ENCODE measurements at regions not wholly inside any gene's neighbourhood (a gene's known extent, or its start where the extent isn't known, plus 50 kb on each side); places are given as distances from the start of the nearest gene placed in this dataset.

GRCh38 chr13:71117920-71118319 is 749.1 kb downstream of the DACH1 start:
- Mint-ChIP-seq H3K4me3 (no peak overlapping the region), H3K27ac (no peak overlapping the region), H3K36me3 (ENCODE audit: low read depth) (no peaks in the 10 kb centered on the region), H3K4me1 (peaks cover 2% of the 10 kb centered on the region), H3K27me3 (ENCODE audit: insufficient read depth) (peaks cover 7% of the 10 kb centered on the region), H3K9me3 (no peaks in the 10 kb centered on the region)
- Histone ChIP-seq H3K27me3 (ENCODE audit: control insufficient read depth, insufficient read depth, low read length, poor library complexity, severe bottlenecking) (peaks cover 27% of the 10 kb centered on the region), H3K9ac (ENCODE audit: extremely low read depth, low read length, poor library complexity, severe bottlenecking) (no peak overlapping the region), H3K36me3 (ENCODE audit: control insufficient read depth, insufficient read depth, low read length) (no peaks in the 10 kb centered on the region), H3K27ac (ENCODE audit: low read depth, low read length) (no peak overlapping the region), H3K9me3 (ENCODE audit: control insufficient read depth, low read length) (no peaks in the 10 kb centered on the region), H3K4me1 (ENCODE audit: control insufficient read depth, insufficient read depth, low read length) (no peaks in the 10 kb centered on the region), H3K4me3 (ENCODE audit: low read length) (no peak overlapping the region)
- TF ChIP-seq CTCF (conservative IDR thresholded peaks at IDR 0.05), result no peak
- no peak for DNase-seq

GRCh38 chr13:71115301-71115700 is 751.7 kb downstream of the DACH1 start:
- Mint-ChIP-seq H3K27ac (no peak overlapping the region), H3K4me1 (peaks cover 2% of the 10 kb centered on the region), H3K9me3 (no peaks in the 10 kb centered on the region), H3K4me3 (no peak overlapping the region), H3K36me3 (ENCODE audit: low read depth) (no peaks in the 10 kb centered on the region), H3K27me3 (ENCODE audit: insufficient read depth) (peaks cover 8% of the 10 kb centered on the region)
- no peak for TF ChIP-seq CTCF (conservative IDR thresholded peaks at IDR 0.05)
- peaks cover 36% of the 10 kb centered on the region for H3K27me3 ChIP-seq (ENCODE audit: control insufficient read depth, insufficient read depth, low read length, poor library complexity, severe bottlenecking)
- no peak overlapping the region for H3K27ac ChIP-seq (ENCODE audit: low read depth, low read length)
- DNase-seq, result no peak
- H3K36me3 ChIP-seq (ENCODE audit: control insufficient read depth, insufficient read depth, low read length), result no peaks in the 10 kb centered on the region
- WGBS, 2 experiments (ENCODE audit: insufficient coverage in 1 of 2, insufficient read length in 1 of 2), result 76 to 78% methylated on average over 3 to 5 of the region's 5 CpGs
- H3K9me3 ChIP-seq (ENCODE audit: control insufficient read depth, low read length), result no peaks in the 10 kb centered on the region
- H3K9ac ChIP-seq (ENCODE audit: extremely low read depth, low read length, poor library complexity, severe bottlenecking), result no peak overlapping the region
- no peaks in the 10 kb centered on the region for H3K4me1 ChIP-seq (ENCODE audit: control insufficient read depth, insufficient read depth, low read length)
- H3K4me3 ChIP-seq (ENCODE audit: low read length), result no peak overlapping the region

GRCh38 chr13:71096421-71096820 is 770.6 kb downstream of the DACH1 start:
- no peak for DNase-seq
- H3K4me3 ChIP-seq (ENCODE audit: low read length), result no peak overlapping the region
- no peaks in the 10 kb centered on the region for H3K27me3 Mint-ChIP-seq (ENCODE audit: insufficient read depth)
- H3K36me3 ChIP-seq (ENCODE audit: control insufficient read depth, insufficient read depth, low read length), result no peaks in the 10 kb centered on the region
- no peaks in the 10 kb centered on the region for H3K36me3 Mint-ChIP-seq (ENCODE audit: low read depth)
- TF ChIP-seq CTCF (conservative IDR thresholded peaks at IDR 0.05), result no peak
- WGBS, 2 experiments (ENCODE audit: insufficient coverage in 1 of 2, insufficient read length in 1 of 2), result 90 to 100% methylated on average over 1 of the region's 1 CpG
- H3K9me3 ChIP-seq (ENCODE audit: control insufficient read depth, low read length), result no peaks in the 10 kb centered on the region
- H3K4me1 Mint-ChIP-seq, result no peaks in the 10 kb centered on the region
- H3K27ac Mint-ChIP-seq, result no peak overlapping the region
- no peak overlapping the region for H3K9ac ChIP-seq (ENCODE audit: extremely low read depth, low read length, poor library complexity, severe bottlenecking)
- no peaks in the 10 kb centered on the region for H3K9me3 Mint-ChIP-seq
- H3K27me3 ChIP-seq (ENCODE audit: control insufficient read depth, insufficient read depth, low read length, poor library complexity, severe bottlenecking), result no peaks in the 10 kb centered on the region
- no peaks in the 10 kb centered on the region for H3K4me1 ChIP-seq (ENCODE audit: control insufficient read depth, insufficient read depth, low read length)
- no peak overlapping the region for H3K27ac ChIP-seq (ENCODE audit: low read depth, low read length)
- H3K4me3 Mint-ChIP-seq, result no peak overlapping the region

Data from endodermal cell (in vitro differentiated cells).